Fibroblast of lung (primary cell): ENCODE measurements at regions not wholly inside any gene's neighbourhood (a gene's known extent, or its start where the extent isn't known, plus 50 kb on each side); places are given as distances from the start of the nearest gene placed in this dataset.

Experiments used
- DNase-seq, 2 donors: peaks; one replicate each; pipeline versions ENCODE4 v3.0.0 to v3.0.0-alpha.2; 2010; ENCODE audit warnings: low read depth in 2 of 2
- H2AFZ ChIP-seq: 2 replicates; pipeline ENCODE4 v1.5.1; 2012; ENCODE audit warnings: low read length, control low read depth, inconsistent platforms
- H3K27ac ChIP-seq: 2 replicates; pipeline ENCODE4 v1.5.1; 2011; ENCODE audit warnings: low read length, control low read depth; ENCODE audit not compliant: insufficient read depth
- H3K27me3 ChIP-seq: 2 replicates; pipeline ENCODE4 v1.5.1; 2011; ENCODE audit warnings: mild to moderate bottlenecking, low read length; ENCODE audit not compliant: control insufficient read depth, insufficient read depth
- H3K36me3 ChIP-seq: 2 replicates; pipeline ENCODE4 v1.5.1; 2011; ENCODE audit warnings: low read length; ENCODE audit not compliant: control insufficient read depth, insufficient read depth
- H3K4me1 ChIP-seq: 2 replicates; pipeline ENCODE4 v1.5.1; 2011; ENCODE audit warnings: low read length; ENCODE audit not compliant: control insufficient read depth, insufficient read depth; ENCODE audit errors: extremely low read depth
- H3K4me2 ChIP-seq: 2 replicates; pipeline ENCODE4 v1.5.1; 2011; ENCODE audit warnings: low read length, control low read depth; ENCODE audit not compliant: insufficient read depth; ENCODE audit errors: extremely low read depth
- H3K4me3 ChIP-seq, 4 experiments: fragments of 200-600 bp in 1 of 4; sonication (generic) in 1 of 4; replicated peaks in 1 of 4; 2 replicates each; pipeline ENCODE4 v1.5.1; 2011 to 2016; ENCODE audit warnings: low read length in 4 of 4, low read depth in 3 of 4, mild to moderate bottlenecking in 3 of 4, control low read depth in 2 of 4, inconsistent platforms in 1 of 4, mixed read lengths in 1 of 4; ENCODE audit not compliant: insufficient read depth in 1 of 4; ENCODE audit errors: control extremely low read depth in 1 of 4
- H3K79me2 ChIP-seq: 2 replicates; pipeline ENCODE4 v1.5.1; 2012; ENCODE audit warnings: mild to moderate bottlenecking, low read length, inconsistent platforms; ENCODE audit not compliant: control insufficient read depth, insufficient read depth
- H3K9ac ChIP-seq: 2 replicates; pipeline ENCODE4 v1.5.1; 2011; ENCODE audit warnings: mild to moderate bottlenecking, low read length, control low read depth; ENCODE audit not compliant: insufficient read depth
- H3K9me3 ChIP-seq: 2 replicates; pipeline ENCODE4 v1.5.1; 2012; ENCODE audit warnings: low read depth, low read length; ENCODE audit not compliant: control insufficient read depth, insufficient read depth
- H4K20me1 ChIP-seq: 2 replicates; pipeline ENCODE4 v1.5.1; 2011; ENCODE audit warnings: low read length; ENCODE audit not compliant: control insufficient read depth, insufficient read depth; ENCODE audit errors: extremely low read depth
- CTCF ChIP-seq, 2 donors: IDR thresholded peaks in 1 of 2; conservative IDR thresholded peaks in 1 of 2; 1 replicate in 1 of 2; 2 replicates in 1 of 2; pipeline ENCODE4 v1.5.1; 2011 to 2012; ENCODE audit warnings: low read length in 2 of 2, control low read depth in 1 of 2, inconsistent platforms in 1 of 2, low read depth in 1 of 2, mild to moderate bottlenecking in 1 of 2
- EZH2 ChIP-seq: IDR thresholded peaks from 2 replicates; pipeline ENCODE4 v1.5.1; 2012; ENCODE audit warnings: low read length, control low read depth, mild to moderate bottlenecking; ENCODE audit errors: missing control alignments

- Histone ChIP-seq H3K4me1 (no peaks in the 10 kb centered on the region), H3K9ac (no peak overlapping the region), H3K27me3 (no peaks in the 10 kb centered on the region), H3K36me3 (no peaks in the 10 kb centered on the region), H3K27ac (no peak overlapping the region), H3K79me2 (no peaks in the 10 kb centered on the region), H3K4me3 (no peak overlapping the region), H4K20me1 (no peaks in the 10 kb centered on the region), H2AFZ (no peak overlapping the region), H3K4me2 (no peak overlapping the region), H3K9me3 (no peaks in the 10 kb centered on the region)
- no peak for TF ChIP-seq CTCF (conservative IDR thresholded peaks at IDR 0.05 in 1 of 2, IDR thresholded peaks at IDR 0.05 in 1 of 2; ENCODE audit: low read depth in 1 of 2, low read length in 2 of 2)
- TF ChIP-seq EZH2 = no peak
- no peak for DNase-seq
These were observed 504.9 kb upstream of the SEMA6D start for GRCh38 chr15:47212222-47213010.

- H3K79me2 ChIP-seq = no peaks in the 10 kb centered on the region
- no peaks in the 10 kb centered on the region for H3K36me3 ChIP-seq
- DNase-seq = no peak
- no peak overlapping the region for H3K9ac ChIP-seq
- no peaks in the 10 kb centered on the region for H3K9me3 ChIP-seq
- no peaks in the 10 kb centered on the region for H3K4me1 ChIP-seq
- TF ChIP-seq CTCF (conservative IDR thresholded peaks at IDR 0.05 in 1 of 2, IDR thresholded peaks at IDR 0.05 in 1 of 2; ENCODE audit: low read depth in 1 of 2, low read length in 2 of 2) = no peak
- TF ChIP-seq EZH2 = no peak
- H3K4me2 ChIP-seq = no peak overlapping the region
- H3K27me3 ChIP-seq = no peaks in the 10 kb centered on the region
- H4K20me1 ChIP-seq = no peaks in the 10 kb centered on the region
- no peak overlapping the region for H2AFZ ChIP-seq
- H3K4me3 ChIP-seq = no peak overlapping the region
- no peak overlapping the region for H3K27ac ChIP-seq
These were observed 503.4 kb upstream of the SEMA6D start for GRCh38 chr15:47213883-47214282.

GRCh38 chr15:47218295-47218694, 499.0 kb upstream of the SEMA6D start:
- Histone ChIP-seq H3K4me2 (no peak overlapping the region), H3K9me3 (no peaks in the 10 kb centered on the region), H3K27ac (no peak overlapping the region), H3K4me3 (no peak overlapping the region), H4K20me1 (no peaks in the 10 kb centered on the region), H3K4me1 (no peaks in the 10 kb centered on the region), H3K36me3 (no peaks in the 10 kb centered on the region), H2AFZ (no peak overlapping the region), H3K79me2 (no peaks in the 10 kb centered on the region), H3K9ac (no peak overlapping the region), H3K27me3 (no peaks in the 10 kb centered on the region)
- TF ChIP-seq EZH2 = no peak
- no peak for TF ChIP-seq CTCF (conservative IDR thresholded peaks at IDR 0.05 in 1 of 2, IDR thresholded peaks at IDR 0.05 in 1 of 2; ENCODE audit: low read depth in 1 of 2, low read length in 2 of 2)
- peak in 1 of 2 donors; percentile 8 for DNase-seq
